ENCODE measurements at regions not wholly inside any gene's neighbourhood (a gene's known extent, or its start where the extent isn't known, plus 50 kb on each side); places are given as distances from the start of the nearest gene placed in this dataset.
"Not testable (repeated sequence)": the region's sequence is repeated elsewhere in the genome, so short reads cannot be mapped to it uniquely, and the experiment has no call there.

DNA sequence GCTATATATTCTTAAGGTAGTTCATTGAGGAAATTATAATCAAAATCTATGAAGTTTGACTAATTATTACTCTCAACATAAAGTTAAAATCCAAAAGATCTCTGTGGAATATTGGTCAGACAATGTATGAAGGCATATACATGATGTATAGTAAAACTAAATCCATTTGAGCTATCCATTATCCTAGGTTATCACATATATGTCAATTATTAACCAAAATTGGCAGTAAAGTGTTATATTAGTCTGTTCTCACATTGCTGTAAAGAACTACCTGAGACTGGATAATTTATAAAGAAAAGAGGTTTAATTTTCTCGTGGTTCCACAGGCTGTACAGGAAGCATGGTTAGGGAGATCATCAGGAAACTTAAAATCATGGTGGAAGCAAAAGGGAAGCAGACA is 511.7 kb upstream of the SGCD start:
- TF ChIP-seq, protein P1, sequence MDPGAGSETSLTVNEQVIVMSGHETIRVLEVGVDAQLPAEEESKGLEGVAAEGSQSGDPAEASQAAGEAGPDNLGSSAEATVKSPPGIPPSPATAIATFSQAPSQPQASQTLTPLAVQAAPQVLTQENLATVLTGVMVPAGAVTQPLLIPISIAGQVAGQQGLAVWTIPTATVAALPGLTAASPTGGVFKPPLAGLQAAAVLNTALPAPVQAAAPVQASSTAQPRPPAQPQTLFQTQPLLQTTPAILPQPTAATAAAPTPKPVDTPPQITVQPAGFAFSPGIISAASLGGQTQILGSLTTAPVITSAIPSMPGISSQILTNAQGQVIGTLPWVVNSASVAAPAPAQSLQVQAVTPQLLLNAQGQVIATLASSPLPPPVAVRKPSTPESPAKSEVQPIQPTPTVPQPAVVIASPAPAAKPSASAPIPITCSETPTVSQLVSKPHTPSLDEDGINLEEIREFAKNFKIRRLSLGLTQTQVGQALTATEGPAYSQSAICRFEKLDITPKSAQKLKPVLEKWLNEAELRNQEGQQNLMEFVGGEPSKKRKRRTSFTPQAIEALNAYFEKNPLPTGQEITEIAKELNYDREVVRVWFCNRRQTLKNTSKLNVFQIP (CRISPR knock-in tag; IDR thresholded peaks at IDR 0.05; ENCODE audit: borderline replicate concordance, low read depth): no peak
- ATAC-seq: no peak

DNA sequence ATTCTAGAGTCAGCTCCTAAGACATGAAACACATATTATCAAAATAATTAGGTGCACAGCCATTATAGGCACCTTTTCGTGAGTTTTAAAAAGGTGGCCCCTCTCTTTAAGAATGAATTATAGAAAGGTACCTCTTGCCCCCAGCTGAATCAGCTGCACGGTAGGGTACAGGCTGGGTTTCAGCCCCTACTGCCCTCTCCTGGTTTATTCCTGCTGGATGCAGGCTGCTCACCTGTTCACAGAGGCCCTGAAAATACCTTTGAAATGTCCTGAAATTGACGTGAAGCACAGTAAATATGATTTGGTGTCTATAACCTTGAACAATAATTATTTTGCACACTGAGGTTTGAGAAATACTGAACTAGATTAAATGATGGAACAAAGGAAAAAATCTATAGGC is 504.8 kb upstream of the SGCD start:
- no peak for ATAC-seq
- TF ChIP-seq ZNF70 (CRISPR knock-in tag; IDR thresholded peaks at IDR 0.05) (no peak), GLIS3 (CRISPR knock-in tag; IDR thresholded peaks at IDR 0.05) (no peak), ZNF565 (CRISPR knock-in tag; conservative IDR thresholded peaks at IDR 0.05; ENCODE audit: low read depth) (no peak), ARNTL (CRISPR knock-in tag; IDR thresholded peaks at IDR 0.05; ENCODE audit: borderline replicate concordance, low read depth) (no peak), RARB (CRISPR knock-in tag; IDR thresholded peaks at IDR 0.05) (no peak), ISL1 (CRISPR knock-in tag; IDR thresholded peaks at IDR 0.05) (no peak), TOX (CRISPR knock-in tag; IDR thresholded peaks at IDR 0.05; ENCODE audit: borderline replicate concordance) (no peak), BACH2 (CRISPR knock-in tag; IDR thresholded peaks at IDR 0.05; ENCODE audit: borderline replicate concordance) (no peak), ZFP3 (CRISPR knock-in tag; IDR thresholded peaks at IDR 0.05) (no peak)
- TF ChIP-seq, protein P2, sequence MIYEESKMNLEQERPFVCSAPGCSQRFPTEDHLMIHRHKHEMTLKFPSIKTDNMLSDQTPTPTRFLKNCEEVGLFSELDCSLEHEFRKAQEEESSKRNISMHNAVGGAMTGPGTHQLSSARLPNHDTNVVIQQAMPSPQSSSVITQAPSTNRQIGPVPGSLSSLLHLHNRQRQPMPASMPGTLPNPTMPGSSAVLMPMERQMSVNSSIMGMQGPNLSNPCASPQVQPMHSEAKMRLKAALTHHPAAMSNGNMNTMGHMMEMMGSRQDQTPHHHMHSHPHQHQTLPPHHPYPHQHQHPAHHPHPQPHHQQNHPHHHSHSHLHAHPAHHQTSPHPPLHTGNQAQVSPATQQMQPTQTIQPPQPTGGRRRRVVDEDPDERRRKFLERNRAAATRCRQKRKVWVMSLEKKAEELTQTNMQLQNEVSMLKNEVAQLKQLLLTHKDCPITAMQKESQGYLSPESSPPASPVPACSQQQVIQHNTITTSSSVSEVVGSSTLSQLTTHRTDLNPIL (CRISPR knock-in tag; IDR thresholded peaks at IDR 0.05; ENCODE audit: low read depth): no peak

DNA sequence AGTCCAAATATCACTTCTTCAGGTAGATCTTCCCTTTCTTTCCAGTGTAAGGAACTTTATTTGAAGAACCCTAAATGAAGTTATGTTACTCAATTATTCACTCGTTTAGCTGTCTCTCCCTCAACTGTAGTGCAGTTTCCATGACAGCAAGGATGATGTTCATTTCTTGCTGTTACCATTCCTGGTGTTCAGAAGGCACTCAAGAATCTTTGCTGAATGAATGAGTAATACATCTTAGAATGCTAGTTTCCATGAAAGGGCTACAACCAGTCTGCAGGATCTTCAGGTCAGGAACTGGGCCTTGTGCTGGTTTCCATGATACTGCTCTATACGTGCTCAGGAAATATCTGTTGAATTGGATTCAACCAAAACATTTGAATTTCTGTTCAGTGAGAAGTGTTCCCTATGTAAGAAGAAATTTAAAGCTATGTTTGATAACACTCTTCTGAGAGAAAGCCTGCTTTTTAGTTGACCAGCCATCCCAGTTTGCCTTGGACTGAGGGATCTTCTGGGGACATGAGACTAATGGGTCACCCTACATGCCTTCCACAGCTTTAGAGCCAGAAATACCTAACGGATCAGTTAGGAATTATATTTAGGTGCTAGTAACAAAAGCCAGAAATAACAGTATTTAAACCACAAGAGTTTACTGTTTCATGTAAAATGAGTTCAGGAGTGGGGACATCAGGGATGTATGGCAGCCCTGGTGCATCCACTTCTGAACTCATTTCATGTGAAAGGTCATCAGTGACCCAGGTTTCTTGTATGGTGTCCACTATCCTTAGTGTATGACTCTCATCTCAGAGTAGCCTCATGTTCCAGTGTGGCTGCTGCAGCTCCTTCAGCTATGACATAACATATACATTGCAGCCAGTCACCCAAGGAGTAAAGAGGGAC is 500.1 kb upstream of the SGCD start:
- ATAC-seq: no peak
- TF ChIP-seq CSDC2 (CRISPR knock-in tag; IDR thresholded peaks at IDR 0.05) (no peak), BACH2 (CRISPR knock-in tag; IDR thresholded peaks at IDR 0.05; ENCODE audit: borderline replicate concordance) (no peak), ARNTL (CRISPR knock-in tag; IDR thresholded peaks at IDR 0.05; ENCODE audit: borderline replicate concordance, low read depth) (no peak), TOX (CRISPR knock-in tag; IDR thresholded peaks at IDR 0.05; ENCODE audit: borderline replicate concordance) (no peak), SNAI2 (CRISPR knock-in tag; IDR thresholded peaks at IDR 0.05) (no peak), ZNF70 (CRISPR knock-in tag; IDR thresholded peaks at IDR 0.05) (no peak), OSR1 (CRISPR knock-in tag; IDR thresholded peaks at IDR 0.05) (no peak)
- TF ChIP-seq, protein P3, sequence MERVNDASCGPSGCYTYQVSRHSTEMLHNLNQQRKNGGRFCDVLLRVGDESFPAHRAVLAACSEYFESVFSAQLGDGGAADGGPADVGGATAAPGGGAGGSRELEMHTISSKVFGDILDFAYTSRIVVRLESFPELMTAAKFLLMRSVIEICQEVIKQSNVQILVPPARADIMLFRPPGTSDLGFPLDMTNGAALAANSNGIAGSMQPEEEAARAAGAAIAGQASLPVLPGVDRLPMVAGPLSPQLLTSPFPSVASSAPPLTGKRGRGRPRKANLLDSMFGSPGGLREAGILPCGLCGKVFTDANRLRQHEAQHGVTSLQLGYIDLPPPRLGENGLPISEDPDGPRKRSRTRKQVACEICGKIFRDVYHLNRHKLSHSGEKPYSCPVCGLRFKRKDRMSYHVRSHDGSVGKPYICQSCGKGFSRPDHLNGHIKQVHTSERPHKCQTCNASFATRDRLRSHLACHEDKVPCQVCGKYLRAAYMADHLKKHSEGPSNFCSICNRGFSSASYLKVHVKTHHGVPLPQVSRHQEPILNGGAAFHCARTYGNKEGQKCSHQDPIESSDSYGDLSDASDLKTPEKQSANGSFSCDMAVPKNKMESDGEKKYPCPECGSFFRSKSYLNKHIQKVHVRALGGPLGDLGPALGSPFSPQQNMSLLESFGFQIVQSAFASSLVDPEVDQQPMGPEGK (CRISPR knock-in tag; IDR thresholded peaks at IDR 0.05; ENCODE audit: borderline replicate concordance): no peak
- TF ChIP-seq, protein P4, sequence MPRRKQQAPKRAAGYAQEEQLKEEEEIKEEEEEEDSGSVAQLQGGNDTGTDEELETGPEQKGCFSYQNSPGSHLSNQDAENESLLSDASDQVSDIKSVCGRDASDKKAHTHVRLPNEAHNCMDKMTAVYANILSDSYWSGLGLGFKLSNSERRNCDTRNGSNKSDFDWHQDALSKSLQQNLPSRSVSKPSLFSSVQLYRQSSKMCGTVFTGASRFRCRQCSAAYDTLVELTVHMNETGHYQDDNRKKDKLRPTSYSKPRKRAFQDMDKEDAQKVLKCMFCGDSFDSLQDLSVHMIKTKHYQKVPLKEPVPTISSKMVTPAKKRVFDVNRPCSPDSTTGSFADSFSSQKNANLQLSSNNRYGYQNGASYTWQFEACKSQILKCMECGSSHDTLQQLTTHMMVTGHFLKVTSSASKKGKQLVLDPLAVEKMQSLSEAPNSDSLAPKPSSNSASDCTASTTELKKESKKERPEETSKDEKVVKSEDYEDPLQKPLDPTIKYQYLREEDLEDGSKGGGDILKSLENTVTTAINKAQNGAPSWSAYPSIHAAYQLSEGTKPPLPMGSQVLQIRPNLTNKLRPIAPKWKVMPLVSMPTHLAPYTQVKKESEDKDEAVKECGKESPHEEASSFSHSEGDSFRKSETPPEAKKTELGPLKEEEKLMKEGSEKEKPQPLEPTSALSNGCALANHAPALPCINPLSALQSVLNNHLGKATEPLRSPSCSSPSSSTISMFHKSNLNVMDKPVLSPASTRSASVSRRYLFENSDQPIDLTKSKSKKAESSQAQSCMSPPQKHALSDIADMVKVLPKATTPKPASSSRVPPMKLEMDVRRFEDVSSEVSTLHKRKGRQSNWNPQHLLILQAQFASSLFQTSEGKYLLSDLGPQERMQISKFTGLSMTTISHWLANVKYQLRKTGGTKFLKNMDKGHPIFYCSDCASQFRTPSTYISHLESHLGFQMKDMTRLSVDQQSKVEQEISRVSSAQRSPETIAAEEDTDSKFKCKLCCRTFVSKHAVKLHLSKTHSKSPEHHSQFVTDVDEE (CRISPR knock-in tag; IDR thresholded peaks at IDR 0.05): no peak
- TF ChIP-seq, protein P1 (CRISPR knock-in tag; IDR thresholded peaks at IDR 0.05; ENCODE audit: borderline replicate concordance, low read depth): no peak

DNA sequence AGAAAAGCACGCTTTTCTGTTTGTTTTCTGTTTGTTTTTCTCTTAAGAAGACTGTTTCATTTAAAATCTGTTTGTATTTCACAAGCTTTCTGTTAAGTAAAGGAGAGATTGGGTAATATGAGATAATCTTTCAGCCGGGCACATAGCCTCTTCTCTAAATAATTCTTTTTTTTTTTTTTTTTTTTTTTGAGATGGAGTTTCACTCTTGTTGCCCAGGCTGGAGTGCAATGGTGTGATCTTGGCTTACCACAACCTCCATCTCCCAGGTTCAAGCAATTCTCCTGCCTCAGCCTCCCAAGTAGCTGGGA is 499.5 kb upstream of the SGCD start:
- not testable (repeated sequence) for ATAC-seq

Measured in SK-N-SH treated with all-trans-retinoic acid at 6 μM for 48 hours (cell line).